ENCODE measurements at regions not wholly inside any gene's neighbourhood (a gene's known extent, or its start where the extent isn't known, plus 50 kb on each side); places are given as distances from the start of the nearest gene placed in this dataset.
"Not testable (repeated sequence)": the region's sequence is repeated elsewhere in the genome, so short reads cannot be mapped to it uniquely, and the experiment has no call there.

- peak; percentile 85 for DNase-seq (ENCODE audit: low spot score)
Observed at GRCh38 chr6:112877134-112878100, 530.3 kb downstream of the RFPL4B start.

- no peak for DNase-seq (ENCODE audit: low spot score)
Observed at GRCh38 chr6:112879920-112880413, 532.8 kb downstream of the RFPL4B start.

DNA sequence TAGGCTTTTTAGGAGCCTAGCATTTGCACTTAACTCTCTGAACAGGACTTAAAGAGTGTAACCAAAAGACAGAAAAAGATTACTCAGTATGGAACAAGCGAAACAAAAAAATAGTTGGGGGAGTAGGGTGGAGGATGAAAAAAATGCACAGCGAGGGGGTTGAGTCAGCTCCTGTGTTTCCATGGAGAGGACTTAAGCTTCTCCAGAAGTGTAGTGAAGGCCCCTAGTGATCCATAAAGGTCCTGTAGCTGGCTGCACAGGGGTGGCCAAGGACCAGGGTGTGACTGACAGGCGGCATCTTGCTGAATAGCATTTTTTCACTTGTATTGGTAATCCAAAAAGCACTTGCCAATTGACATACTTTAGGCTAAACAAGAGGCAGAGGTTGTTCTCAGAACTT lies 533.9 kb downstream of the RFPL4B start:
- DNase-seq (ENCODE audit: low spot score) = peak; percentile 51

- DNase-seq (ENCODE audit: low spot score) = no peak
Observed at GRCh38 chr6:112881828-112882780, 535.0 kb downstream of the RFPL4B start.

DNA sequence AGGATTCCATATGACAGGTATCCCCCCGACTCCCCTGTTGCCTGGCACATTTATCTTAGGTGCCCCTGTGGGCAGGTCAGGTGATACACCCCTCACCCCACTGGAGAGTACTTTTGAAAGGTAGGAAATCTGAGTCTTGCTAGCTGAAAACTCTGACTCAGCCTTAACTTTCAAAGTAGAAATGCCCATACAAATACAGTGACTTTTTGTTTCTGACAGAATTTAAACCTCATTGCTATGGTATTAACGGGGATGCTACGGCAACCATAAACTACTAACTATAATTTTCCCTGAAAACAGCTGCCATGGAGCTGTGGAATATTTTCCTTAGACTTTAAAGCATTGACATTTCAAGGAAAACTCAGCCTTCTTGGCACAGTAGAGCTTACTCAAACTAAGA lies 536.0 kb downstream of the RFPL4B start:
- DNase-seq (ENCODE audit: low spot score) = no peak

DNA sequence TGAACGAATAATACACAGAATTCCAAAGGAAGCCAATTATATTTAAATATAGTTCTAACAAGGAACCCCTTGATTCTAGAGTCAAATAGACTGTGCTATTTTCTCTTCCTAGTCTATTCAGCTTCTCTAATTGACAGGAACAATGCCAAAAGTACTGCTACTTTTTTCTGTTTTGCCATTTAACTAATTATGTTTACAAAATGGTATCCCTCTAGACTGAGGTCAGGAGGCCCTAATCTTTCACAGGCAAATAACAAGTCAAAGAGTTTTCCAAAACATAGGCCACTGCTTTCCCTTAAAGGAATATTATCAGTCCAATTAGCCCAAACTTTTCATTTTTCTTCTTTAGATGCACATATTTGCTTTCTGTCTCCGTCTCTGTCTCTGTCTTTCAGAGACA lies 539.3 kb downstream of the RFPL4B start:
- DNase-seq (ENCODE audit: low spot score) = no peak

- not testable (repeated sequence) for DNase-seq (ENCODE audit: low spot score)
Observed at GRCh38 chr6:112887424-112887823, 540.3 kb downstream of the RFPL4B start.

- DNase-seq (ENCODE audit: low spot score) = no peak
Observed at GRCh38 chr6:112899541-112899940, 552.4 kb downstream of the RFPL4B start.

- no peak for DNase-seq (ENCODE audit: low spot score)
Observed at GRCh38 chr6:112903361-112903760, 556.2 kb downstream of the RFPL4B start.

DNA sequence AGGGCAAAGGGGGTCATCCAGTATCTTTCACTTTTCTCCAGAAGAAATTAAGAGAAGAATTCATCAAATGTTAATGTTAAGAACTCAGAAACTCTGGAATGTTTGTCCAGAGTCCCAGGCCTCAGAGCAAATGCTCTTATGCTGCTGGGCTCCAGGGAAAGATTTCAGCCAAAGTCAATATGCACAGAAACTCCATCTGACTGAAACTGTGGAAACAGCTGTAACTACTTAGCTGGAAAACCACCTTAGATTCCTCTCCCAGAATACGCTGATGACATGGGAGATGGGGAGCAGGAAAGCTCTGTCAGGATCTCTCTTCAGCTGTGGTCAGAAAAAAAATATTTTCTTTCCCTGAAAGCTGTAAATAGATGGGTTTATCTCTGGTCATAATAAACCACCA lies 559.6 kb downstream of the RFPL4B start:
- peak; percentile 82 for DNase-seq (ENCODE audit: low spot score)

DNA sequence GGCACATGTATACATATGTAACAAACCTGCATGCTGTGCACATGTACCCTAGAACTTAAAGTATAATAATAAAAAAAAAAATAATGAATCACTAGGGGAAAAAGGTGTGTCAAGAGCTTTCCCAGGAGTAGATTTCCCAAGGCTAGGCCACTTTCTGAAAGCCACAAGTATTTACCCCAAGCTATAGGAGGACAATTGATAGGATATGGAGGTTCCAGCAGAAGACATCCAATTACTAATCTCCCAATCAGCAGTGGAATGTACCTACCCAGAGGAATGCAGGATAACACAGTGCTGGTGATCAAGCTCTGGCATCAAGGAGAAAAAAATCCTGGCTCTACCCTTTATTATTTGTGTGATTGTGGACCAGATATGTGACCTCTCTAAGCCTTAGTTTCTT lies 562.7 kb downstream of the RFPL4B start:
- no peak for DNase-seq (ENCODE audit: low spot score)

- no peak for DNase-seq (ENCODE audit: low spot score)
Observed at GRCh38 chr6:112910256-112910655, 563.1 kb downstream of the RFPL4B start.

GRCh38 chr6:112911959-112912358 lies 564.8 kb downstream of the RFPL4B start:
- DNase-seq (ENCODE audit: low spot score) = peak; percentile 10

- peak; percentile 60 for DNase-seq (ENCODE audit: low spot score)
Observed at GRCh38 chr6:112912416-112913101, 565.4 kb downstream of the RFPL4B start.

- DNase-seq (ENCODE audit: low spot score) = not testable (repeated sequence)
Observed at GRCh38 chr6:112919744-112920143, 572.6 kb downstream of the RFPL4B start.

DNA sequence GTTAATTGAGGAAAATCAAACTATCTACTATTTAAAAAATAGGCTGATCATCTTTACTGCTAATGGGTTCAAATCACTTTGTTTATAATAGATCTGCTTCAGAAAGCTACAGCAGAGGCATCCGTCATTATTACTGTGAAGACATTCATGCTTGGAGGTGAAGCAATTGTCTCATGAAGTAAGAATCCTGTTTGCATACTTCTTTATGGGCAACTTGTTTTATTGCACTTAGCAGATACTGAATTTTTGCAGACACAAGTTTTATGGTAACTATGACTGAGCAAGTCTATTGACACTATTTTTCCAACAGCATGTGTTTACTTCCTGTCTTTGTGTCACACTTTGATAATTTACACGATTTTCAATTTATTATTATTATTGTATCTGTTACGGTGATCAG lies 573.9 kb downstream of the RFPL4B start:
- DNase-seq (ENCODE audit: low spot score) = no peak

DNA sequence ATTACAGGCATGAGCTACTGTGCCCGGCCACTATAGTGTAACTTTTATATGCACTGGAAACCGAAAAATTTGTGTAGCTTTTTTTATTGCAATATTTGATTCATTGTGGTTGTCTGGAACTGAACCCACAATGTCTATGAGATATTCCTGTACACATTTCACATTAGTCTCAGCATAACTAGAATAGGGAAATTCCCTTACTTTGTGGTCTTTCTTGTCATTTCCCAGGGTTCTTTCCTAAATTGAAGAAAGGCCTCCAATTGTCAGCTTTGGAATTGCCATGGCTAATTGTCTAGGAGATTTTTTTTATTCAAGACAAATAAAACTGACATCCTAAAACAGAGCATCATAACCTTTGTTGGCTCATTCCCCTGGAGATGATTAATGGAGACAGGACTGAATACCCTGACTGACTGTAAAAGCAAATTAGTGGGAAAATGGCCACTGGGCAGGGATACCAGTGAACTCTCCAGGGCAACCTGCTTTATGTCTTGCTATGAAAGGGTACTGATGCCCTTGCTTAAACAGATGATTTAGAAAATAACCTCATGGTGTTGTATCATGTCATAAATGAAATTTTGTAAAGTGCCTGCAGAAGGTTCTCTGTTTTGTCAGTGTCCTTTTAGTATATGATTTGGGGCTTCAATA lies 576.9 kb downstream of the RFPL4B start:
- no peak for DNase-seq (ENCODE audit: low spot score)

DNA sequence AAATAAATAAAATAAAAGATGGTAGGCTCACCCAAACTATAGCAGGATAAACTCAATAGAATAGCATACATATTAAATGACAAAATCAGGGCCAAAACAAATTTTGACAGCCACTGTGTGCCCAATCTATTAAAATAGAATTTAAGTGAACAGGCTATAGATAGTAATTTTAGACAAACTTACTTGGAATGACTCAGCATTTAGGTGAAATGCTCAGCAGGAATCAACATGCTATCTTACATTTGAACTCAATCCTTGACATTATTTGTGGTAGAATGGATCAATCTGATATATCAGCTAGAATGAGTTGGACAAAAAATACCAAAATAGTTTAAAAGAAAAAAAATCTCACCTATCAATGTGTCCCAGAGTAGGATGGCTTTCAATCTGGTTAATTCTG lies 578.6 kb downstream of the RFPL4B start:
- DNase-seq (ENCODE audit: low spot score) = no peak

DNA sequence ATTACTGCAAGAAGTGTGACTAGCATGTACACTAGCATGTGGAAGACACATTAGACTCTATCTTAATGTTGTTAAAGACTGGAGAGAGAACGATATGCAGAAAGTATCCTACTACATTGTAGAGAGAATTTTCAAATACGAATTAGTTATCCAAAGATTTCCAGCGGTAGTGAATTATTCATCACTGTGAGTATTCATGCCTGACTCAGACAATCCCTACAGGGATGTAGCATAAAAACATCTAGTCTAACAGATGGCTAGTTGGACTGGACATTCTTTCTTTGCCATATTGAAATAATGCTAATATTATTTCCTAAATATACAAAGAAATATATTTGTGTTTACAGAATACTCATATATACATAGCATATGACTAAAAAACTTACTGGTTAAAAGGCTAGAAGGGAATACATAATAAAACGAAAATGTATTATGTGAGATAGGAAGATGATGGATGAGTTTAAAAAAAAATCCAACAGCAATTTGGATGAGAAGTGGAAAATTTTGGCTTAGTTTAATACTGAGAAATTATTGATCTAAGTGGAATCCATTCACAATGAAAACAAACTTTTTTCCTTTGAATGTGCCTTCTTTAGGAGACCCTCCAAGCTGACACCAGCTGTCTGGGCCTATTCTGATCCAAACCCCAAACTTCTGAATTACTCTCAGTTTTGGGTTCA lies 580.7 kb downstream of the RFPL4B start:
- DNase-seq (ENCODE audit: low spot score) = no peak

- peak; percentile 47 for DNase-seq (ENCODE audit: low spot score)
Observed at GRCh38 chr6:112929641-112930040, 582.5 kb downstream of the RFPL4B start.

All from umbilical cord (tissue), 1 donor.